GM12872 (cell line): ENCODE measurements at regions not wholly inside any gene's neighbourhood (a gene's known extent, or its start where the extent isn't known, plus 50 kb on each side); places are given as distances from the start of the nearest gene placed in this dataset.

Experiments used
- TF ChIP-seq, protein P1 (sequence below): IDR thresholded peaks from 3 replicates; pipeline ENCODE4 v1.5.1; 2011; ENCODE audit warnings: low read depth, mild to moderate bottlenecking, low read length, moderate library complexity; ENCODE audit not compliant: insufficient read depth

DNA sequence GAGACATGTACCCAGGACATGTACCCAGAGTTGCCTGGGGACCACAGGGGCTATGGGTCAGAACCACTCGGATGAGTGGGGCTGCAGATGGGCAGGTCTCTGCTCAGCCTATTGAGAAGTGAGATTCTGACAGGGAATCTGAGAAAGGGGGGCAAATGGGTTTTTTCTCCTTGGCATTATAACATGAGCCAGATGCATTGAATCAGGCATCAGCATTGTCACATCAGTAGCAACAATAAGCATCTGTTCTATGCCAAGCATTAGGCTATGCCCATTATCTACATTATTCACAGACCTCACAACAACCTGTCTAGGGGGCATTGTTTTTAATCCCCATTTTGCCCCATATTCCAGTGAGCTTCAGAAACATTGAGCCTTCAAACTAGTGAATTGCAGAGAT is 108.2 kb downstream of the PLCE1 start:
- TF ChIP-seq, protein P1, sequence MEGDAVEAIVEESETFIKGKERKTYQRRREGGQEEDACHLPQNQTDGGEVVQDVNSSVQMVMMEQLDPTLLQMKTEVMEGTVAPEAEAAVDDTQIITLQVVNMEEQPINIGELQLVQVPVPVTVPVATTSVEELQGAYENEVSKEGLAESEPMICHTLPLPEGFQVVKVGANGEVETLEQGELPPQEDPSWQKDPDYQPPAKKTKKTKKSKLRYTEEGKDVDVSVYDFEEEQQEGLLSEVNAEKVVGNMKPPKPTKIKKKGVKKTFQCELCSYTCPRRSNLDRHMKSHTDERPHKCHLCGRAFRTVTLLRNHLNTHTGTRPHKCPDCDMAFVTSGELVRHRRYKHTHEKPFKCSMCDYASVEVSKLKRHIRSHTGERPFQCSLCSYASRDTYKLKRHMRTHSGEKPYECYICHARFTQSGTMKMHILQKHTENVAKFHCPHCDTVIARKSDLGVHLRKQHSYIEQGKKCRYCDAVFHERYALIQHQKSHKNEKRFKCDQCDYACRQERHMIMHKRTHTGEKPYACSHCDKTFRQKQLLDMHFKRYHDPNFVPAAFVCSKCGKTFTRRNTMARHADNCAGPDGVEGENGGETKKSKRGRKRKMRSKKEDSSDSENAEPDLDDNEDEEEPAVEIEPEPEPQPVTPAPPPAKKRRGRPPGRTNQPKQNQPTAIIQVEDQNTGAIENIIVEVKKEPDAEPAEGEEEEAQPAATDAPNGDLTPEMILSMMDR = no peak

DNA sequence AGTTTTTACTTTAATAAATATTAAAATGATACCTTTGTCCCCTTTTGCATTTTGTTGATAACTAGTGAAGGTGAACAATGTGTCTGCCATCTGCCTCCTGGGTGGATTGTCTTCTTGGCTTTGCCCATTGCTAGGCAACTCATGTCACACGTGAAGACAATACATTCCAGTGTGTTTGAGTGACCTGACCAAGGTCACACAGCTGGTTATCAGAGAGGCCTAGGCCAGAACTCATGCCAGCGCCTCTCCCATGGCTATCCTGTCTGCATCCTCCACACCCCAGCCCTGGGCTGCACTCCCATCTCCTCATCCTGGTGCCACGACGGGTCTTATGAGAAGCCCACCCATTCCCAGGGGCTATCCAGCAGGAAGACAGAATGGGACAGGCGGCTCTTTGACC is 108.7 kb downstream of the PLCE1 start:
- TF ChIP-seq, protein P1 = no peak

GRCh38 chr10:94103192-94103591 is 109.5 kb downstream of the PLCE1 start:
- TF ChIP-seq, protein P1 = no peak

GRCh38 chr10:94103801-94104221 is 110.1 kb downstream of the PLCE1 start:
- TF ChIP-seq, protein P1 = no peak

GRCh38 chr10:94104316-94105000 is 110.7 kb downstream of the PLCE1 start:
- TF ChIP-seq, protein P1 = no peak

DNA sequence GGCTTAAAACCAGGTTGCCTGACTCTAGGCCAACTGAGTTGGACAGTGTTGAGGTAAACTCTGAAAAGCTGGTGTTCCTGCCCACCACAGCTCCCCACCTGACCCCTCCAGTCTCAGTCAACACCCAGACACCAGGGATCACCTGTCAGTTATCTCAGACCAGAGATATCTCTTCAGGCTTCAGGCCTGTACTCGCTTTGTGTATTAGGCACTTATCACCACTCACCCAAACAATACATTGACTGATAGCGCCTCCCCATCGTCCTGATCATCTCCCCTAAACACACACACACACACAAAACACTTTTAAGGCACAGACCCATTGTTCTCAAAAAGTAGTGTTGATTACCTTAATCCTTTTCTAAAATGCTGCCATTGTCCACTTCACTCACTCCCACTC is 111.5 kb downstream of the PLCE1 start:
- TF ChIP-seq, protein P1 = no peak

DNA sequence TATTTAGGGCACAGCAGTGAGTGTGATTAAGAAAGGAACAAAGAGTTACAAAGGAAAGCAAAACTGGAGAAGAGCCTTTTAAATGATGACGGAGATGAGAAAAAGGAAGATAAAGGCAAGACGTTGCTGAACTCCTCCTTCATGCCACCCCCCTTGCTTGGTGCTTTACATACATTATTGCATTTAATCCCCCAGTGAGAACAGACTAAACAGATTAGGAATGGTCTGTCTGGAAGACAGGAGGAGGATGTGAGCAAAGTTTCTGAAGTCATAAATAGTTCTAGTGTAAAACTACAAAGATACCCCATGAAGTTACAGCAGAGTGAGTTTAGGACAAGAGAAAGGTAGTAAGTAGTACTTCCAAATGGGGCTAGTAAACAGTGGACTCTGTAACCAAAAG is 113.5 kb downstream of the PLCE1 start:
- TF ChIP-seq, protein P1 = no peak
